NCI-H2029 (cell line): ENCODE measurements at regions not wholly inside any gene's neighbourhood (a gene's known extent, or its start where the extent isn't known, plus 50 kb on each side); places are given as distances from the start of the nearest gene placed in this dataset.

Experiments
- DNase-seq: peaks from one replicate; lab custom pipeline; 2025; lab: John Stamatoyannopoulos, UW

DNA sequence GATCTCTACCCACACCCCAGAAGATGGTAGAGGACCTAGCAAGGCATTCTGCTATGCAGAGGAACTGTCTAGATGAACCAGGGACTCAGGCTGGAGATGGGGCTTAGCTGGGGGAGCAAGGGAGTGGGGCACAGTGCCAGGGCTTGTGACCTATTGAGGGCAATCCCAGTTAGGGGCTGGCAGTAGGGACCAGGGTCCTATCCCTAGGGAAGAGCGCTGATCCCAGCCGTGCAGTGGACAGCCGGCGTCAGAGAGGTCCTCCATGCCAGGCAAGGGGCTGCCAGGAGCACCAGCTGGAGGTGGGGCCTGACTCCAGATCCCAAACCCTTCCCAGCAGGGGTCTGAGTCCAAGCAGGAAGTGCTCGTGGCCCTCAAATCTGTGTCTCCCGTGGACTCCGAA, 52.7 kb upstream of the NEURL1B start:
- no peak for DNase-seq

- no peak for DNase-seq
Measured at GRCh38 chr5:172587061-172587405, 54.0 kb upstream of the NEURL1B start.

DNA sequence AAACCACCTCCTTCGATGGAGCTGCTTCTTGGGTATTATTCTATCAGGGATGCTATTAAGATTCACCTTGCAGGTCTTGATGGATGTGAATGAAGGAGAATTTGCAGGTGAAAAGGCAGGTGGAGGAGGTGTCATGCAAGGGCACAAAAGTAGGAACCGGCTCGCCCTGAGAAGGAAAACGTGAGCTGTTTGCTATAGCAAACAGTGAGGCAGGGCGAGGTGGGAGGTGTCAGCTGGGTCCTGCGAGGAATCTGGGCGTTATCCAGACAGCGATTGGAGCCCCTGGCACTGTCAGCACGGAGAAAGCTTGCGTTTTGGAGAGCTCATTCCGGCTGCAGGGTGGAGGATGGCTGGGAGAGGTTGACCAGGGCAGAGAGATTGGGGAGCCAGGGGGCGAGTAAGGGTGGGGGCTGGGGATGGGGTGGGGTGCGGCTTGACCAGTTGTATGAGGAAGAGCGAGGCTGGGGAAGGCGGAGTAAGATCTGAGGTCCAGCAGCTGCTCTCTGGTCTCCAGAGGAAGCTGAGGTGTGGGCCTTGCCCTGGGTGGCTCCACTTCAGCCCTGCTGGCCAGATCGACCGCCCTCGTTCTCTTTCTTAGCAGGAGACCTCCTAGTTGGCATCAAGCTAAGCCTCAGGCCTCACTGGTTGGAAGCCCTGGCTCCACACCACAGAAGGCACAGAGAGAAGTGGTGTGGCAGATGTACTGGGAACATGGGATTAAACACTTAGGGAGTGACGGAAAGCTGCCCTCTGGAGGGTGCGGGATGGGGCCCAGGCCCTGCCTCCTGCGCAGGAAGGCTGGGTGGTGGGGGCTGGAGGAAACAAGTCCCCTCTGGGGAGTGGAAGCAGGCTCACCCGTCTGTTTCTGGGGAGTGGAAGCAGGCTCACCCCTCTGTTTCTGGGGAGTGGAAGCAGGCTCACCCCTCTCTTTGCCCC, 54.7 kb upstream of the NEURL1B start:
- no peak for DNase-seq

DNA sequence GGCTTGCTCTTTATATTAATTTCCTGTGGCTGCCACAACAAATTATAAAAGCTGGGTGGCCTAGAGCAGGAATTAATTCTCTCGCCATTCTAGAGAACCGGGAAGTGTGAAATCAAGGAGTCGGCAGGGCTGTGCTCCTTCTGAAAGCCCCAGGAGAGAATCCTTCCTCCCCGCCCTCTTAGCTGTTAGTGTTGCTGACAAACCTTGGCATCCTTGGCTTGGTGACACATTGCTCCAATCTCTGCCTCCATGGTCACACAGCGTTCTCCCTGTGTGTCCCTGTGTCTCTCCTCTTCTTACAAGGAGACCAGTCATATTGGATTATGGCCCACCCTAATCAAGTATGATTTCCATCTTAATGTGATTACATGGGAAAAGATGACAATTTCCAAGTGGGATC, 55.9 kb upstream of the NEURL1B start:
- no peak for DNase-seq

DNA sequence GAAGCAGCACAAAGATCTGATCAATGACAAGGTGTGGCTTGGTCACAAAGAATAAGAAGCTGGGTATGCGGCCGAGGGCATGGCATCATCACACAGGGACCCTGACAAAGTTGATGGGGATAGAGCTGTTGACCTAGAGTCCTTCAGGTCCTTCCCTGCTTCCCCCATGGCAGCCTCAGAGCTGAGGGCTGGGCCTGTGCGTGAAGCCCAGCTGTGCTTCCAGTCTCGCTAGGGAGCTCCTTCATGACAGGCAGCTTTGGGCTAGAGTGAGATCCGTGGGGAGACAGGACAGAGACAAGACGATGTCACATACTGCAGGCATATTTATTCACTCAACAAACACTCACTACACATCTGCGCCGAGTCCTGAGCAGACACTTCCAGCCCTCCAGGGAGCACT, 56.4 kb upstream of the NEURL1B start:
- DNase-seq: no peak

GRCh38 chr5:172583931-172584511, 57.0 kb upstream of the NEURL1B start:
- no peak for DNase-seq

- DNase-seq: no peak
Measured at GRCh38 chr5:172582940-172583339, 58.1 kb upstream of the NEURL1B start.

DNA sequence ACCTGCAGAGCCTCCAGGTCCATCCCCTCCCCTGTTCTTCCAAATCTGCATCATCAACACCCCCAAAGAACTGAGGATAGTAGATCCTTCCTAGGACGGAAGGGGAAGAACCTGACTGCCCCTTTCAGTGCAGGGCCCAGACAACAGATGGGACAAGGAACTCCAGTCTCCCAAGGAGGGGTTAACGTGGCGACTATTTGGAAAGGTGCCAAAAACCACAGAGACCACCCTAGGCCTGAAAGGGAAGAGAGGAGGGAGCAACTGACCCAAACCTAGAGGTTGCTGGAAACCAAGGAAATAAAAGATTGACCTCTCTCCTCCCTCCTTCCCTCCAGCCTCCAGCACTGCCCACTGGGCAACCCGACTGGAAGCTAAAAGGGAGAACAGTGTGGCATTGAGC, 59.7 kb upstream of the NEURL1B start:
- DNase-seq: no peak

- no peak for DNase-seq
Measured at GRCh38 chr5:172579403-172579990, 61.6 kb upstream of the NEURL1B start.

DNA sequence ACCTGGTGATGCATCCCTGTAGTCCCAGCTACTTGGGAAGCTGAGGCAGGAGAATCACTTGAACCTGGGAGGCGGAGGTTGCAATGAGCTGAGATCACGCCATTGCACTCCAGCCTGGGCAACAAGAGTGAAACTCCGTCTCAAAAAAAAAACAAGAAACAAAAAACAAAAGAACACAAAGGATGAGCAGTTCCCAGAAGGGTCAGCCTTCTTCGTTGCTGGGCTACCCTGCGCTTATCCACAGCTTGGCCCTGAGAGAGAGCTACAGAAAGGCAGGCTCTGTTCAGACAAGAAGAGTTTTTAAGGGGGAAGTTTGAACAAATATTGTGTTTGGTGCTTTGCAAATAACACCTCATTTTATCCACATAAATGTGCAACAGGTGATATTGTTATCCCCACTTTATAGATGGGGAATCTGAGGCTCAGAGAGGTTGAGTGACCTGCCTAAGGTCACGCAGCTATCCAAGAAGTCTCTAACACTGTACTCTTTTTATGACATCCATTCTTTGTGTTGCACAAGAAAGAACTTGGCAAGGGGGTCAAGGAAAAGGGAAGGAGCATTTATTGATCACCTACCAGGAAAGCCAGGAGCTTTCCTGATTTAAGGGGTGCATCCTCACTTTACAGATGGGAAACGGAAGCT, 63.7 kb upstream of the NEURL1B start:
- DNase-seq: no peak

DNA sequence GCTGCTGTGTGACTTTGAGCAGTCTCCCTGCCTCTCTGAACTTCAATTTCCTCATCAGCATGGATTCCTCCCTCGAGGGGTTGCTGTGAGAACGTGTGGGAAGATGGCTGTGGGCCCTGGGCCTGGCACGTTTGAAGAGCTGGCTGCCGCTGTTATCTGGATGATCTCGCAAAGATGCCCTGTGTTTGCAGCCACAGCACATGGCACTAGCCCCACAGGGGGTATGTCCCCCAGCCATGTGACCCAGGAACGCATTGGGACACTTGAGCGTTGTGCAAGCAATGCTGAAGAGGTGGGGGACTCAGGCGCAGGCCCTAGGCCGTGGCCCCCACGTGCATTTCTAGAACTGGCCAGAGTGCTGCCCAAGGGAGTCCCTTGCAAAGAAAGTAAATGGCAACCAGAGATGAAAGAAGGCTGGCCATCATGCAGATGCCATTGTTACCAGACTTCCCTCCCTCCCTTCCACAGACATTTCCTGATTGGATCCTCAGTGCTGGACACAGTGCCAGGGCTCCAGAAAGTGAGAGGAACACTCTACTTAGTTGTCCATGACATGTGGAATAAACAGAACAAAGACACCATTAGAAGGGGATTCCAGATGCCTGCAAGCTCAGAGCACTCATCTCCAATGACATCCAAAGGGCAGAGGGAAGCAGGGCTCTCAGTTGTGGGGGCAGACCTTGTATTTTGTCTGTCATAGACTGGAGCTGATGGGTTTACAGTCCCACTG, 65.1 kb upstream of the NEURL1B start:
- DNase-seq: no peak

DNA sequence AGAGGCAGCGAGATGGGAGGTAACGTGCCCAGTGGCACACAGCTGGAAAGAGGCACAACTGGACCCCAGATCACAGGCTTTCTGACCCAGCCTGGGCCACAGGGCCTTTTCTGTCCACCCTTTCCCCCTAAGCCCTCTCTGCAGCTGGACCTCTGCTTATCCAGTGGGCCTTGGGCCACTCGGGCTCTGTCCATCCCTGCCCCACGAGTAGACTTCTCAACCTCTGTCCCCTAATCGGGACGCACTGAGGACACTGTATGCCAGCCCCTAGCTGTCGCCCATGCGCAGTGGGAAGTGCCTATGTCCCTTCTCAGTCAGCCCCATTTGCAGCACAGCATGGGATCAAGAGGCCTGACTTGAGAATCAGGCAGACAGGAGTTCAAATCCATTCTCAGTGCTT, 65.6 kb upstream of the NEURL1B start:
- DNase-seq: no peak

GRCh38 chr5:172574871-172575223, 66.2 kb upstream of the NEURL1B start:
- no peak for DNase-seq

DNA sequence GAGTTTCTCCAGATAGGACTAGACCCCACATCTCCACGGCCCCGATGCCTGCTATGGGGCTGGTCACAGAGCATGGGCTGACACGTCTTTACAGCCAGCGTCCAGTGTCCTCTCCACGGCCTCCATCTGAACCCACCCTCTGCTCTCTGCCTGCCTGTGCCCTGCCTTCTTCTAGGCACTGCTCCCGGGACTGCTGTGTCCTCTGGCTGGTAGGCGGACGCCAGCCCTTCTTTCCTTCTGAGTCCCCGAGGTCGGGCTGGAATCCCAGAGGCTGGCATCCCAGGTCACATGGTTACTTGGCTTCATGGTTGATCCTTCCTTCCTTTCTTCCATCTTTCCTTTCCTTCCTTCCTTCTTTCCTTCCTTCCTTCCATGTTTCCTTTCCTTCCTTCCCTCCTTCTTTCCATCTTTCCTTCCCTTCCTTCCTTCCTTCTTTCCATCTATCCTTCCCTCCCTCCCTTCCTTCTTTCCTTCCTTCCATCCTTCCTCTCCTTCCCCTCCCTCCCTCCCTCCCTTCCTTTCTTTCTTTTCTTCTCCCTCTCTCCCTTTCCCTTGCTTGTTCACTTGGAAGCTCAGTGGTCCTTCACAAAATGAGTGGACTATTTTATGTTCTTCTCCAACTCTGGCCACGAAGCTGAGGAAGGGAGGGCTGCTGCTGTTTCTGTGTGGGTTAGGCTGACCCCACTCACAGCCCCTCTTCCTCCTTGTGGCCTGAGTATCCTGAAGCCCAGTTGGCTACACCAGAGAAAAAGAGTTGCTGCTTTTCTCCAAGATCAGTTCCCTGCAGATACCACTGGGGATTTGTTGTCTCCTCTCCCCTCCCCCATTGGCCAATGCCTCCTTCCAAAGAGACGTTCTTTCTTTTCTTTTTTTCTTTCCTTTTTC, 66.8 kb upstream of the NEURL1B start:
- DNase-seq: no peak

GRCh38 chr5:172573120-172573882, 67.8 kb upstream of the NEURL1B start:
- no peak for DNase-seq

DNA sequence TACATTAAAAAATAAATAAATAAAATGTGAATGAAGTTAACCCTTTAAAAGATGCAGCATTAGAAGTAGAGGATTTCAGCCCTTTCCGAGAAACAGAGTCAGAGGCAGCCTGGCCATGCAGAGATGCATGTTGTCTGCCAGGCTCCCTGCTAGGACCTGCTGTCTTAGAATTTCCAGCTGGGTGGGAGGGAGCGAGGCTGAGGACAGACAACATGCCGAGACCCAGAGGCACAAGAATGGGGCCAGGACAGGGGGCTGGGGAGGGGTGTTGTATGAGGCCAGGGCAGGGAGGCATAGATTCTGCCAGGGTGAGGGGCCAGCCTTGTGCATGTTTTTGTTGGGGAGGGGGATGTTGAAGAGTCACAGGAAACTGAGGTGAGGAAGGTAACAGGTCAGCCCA, 68.6 kb upstream of the NEURL1B start:
- DNase-seq: no peak

DNA sequence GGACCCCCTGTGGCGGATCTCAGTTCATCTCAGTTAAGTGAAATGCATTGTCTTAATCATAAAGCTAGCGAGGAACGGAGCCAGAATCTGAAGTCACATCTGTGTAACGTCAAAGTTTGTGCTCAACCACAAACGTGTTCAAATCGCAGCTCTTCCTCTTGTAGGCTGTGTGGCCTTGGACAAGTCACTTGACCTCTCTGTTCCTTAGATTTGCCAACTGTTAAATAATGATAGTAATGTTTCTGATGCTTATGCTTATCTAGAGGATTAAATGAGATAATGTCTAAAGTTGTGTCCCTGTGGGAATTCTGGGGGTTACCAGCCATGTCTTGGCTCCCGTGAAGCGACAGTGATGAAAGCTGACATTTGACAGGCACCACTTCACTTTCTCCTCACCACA, 69.2 kb upstream of the NEURL1B start:
- no peak for DNase-seq

DNA sequence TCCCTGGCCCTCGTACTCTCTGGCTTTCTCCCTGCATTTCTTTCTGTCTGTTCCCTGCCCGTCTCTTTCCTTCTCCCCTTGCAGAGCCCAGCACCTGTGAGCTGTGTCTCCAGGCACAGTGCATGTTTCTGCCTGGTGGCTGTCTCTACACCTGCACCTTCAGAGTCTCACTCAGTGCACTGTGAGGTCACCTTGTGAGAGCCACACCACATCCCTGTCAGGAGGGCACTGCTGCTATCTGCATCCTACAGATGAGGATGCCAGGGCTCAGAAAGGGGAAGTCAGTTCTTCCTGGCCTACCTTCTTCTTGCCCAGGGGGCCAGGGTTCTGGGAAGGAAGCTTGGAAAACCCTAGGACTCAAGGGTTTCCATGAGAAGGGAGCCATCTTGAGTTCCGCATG, 69.7 kb upstream of the NEURL1B start:
- no peak for DNase-seq

GRCh38 chr5:172570594-172571334, 70.3 kb upstream of the NEURL1B start:
- DNase-seq: no peak
